Neural crest cell (in vitro differentiated cells): ENCODE measurements at regions not wholly inside any gene's neighbourhood (a gene's known extent, or its start where the extent isn't known, plus 50 kb on each side); places are given as distances from the start of the nearest gene placed in this dataset.

Experiments used
- DNase-seq: peaks from one replicate; pipeline ENCODE4 v3.0.0; 2021; ENCODE audit warnings: low read depth, mixed read lengths, low spot score
- H3K27ac Mint-ChIP-seq: one replicate; pipeline ENCODE4 v1.8.0; 2021; ENCODE audit warnings: mild to moderate bottlenecking, mixed read lengths; ENCODE audit not compliant: unreplicated experiment
- H3K27me3 Mint-ChIP-seq: 2 replicates; pipeline ENCODE4 v1.8.0; 2021; ENCODE audit warnings: low read depth, mild to moderate bottlenecking, mixed read lengths
- H3K36me3 Mint-ChIP-seq: 2 replicates; pipeline ENCODE4 v1.8.0; 2021; ENCODE audit warnings: low read depth, mild to moderate bottlenecking, mixed read lengths
- H3K4me1 Mint-ChIP-seq: 2 replicates; pipeline ENCODE4 v1.8.0; 2021; ENCODE audit warnings: mixed read lengths
- H3K4me3 Mint-ChIP-seq: one replicate; pipeline ENCODE4 v1.8.0; 2021; ENCODE audit warnings: mild to moderate bottlenecking, mixed read lengths
- H3K9me3 Mint-ChIP-seq: 2 replicates; pipeline ENCODE4 v1.8.0; 2021; ENCODE audit warnings: mixed read lengths
- TF ChIP-seq, protein P1 (sequence below): fragments of 200-600 bp; sonication (generic); conservative IDR thresholded peaks from 2 replicates; pipeline ENCODE4 v1.5.0; 2021; ENCODE audit warnings: antibody characterized with exemption, mild to moderate bottlenecking

DNA sequence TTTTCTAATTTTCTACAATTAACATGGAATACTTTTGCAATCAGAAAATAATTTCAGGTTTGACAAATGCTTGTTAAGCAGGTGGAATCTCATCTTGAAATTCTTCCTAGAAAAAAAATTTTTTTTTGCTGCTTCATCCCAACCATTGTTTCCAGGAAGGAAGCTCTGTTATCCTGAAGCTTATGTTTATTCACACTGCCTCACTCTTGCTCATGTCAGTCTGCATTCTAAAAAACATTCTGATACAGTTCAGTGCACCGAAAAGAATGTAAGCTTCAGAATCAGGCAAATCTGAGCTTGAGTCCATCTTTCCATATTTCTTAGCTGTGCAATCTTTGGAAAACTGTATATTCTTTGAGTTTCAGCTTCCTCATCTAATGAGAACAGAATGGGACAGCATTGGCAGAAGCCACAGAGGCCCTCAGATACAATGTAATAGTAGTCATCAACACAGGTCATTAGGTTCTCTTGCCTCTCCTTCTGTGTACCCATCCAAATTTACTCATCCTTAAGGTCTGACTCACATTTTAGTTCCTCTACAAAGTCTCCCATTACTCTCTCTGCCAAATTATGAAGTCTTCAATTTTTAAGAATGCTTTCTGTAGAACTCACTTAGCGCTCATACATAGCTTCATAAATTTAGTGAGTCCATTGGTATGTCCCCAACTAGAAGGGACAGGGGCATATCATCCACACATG lies 881.8 kb upstream of the NR2F2 start:
- no peaks in the 10 kb centered on the region for H3K27me3 Mint-ChIP-seq
- no peak overlapping the region for H3K4me3 Mint-ChIP-seq
- H3K27ac Mint-ChIP-seq: no peak overlapping the region
- peaks cover 26% of the 10 kb centered on the region for H3K4me1 Mint-ChIP-seq
- no peak for DNase-seq
- H3K9me3 Mint-ChIP-seq: peaks cover 8% of the 10 kb centered on the region
- TF ChIP-seq, protein P1, sequence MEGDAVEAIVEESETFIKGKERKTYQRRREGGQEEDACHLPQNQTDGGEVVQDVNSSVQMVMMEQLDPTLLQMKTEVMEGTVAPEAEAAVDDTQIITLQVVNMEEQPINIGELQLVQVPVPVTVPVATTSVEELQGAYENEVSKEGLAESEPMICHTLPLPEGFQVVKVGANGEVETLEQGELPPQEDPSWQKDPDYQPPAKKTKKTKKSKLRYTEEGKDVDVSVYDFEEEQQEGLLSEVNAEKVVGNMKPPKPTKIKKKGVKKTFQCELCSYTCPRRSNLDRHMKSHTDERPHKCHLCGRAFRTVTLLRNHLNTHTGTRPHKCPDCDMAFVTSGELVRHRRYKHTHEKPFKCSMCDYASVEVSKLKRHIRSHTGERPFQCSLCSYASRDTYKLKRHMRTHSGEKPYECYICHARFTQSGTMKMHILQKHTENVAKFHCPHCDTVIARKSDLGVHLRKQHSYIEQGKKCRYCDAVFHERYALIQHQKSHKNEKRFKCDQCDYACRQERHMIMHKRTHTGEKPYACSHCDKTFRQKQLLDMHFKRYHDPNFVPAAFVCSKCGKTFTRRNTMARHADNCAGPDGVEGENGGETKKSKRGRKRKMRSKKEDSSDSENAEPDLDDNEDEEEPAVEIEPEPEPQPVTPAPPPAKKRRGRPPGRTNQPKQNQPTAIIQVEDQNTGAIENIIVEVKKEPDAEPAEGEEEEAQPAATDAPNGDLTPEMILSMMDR: no peak
- no peaks in the 10 kb centered on the region for H3K36me3 Mint-ChIP-seq

DNA sequence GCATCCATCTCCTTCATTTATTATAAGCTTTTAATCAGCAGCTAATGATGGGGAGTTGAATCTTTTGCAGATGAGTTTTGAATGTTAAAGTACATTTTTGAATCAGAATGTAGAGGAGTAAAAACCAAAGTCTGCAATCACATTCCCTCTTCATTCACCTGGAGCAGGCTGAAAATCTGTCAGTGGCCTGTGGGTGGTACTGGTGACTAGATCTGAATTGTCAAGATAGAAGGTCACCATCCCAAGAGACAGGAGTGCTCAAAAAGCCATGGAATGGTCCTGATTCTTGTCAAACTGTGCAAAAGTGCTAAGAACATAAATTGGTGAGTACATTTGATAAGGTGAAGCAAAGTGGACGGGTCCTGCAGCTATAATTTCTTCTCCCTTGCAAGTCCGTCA lies 881.3 kb upstream of the NR2F2 start:
- H3K4me3 Mint-ChIP-seq: no peak overlapping the region
- peaks cover 8% of the 10 kb centered on the region for H3K9me3 Mint-ChIP-seq
- H3K36me3 Mint-ChIP-seq: no peaks in the 10 kb centered on the region
- no peaks in the 10 kb centered on the region for H3K27me3 Mint-ChIP-seq
- H3K27ac Mint-ChIP-seq: no peak overlapping the region
- TF ChIP-seq, protein P1: no peak
- no peak for DNase-seq
- peaks cover 30% of the 10 kb centered on the region for H3K4me1 Mint-ChIP-seq

DNA sequence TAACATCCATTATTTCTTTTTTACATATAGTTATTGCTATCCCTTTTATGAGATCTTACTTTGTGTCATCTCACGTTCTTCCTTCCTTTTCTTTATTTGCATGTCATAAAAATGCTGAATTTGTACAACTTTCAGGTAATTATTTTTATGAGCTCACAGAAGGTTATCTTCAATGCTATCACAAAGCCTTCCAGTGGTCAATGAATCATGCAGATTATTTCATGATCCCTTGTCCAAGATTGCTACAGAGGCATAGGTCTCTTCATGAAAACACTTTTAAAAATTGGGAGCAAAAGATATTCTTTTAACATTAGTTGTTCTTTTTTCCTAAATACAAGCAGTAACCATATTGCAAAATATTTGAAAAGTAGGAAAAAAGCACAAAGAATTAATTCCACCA lies 880.1 kb upstream of the NR2F2 start:
- H3K27ac Mint-ChIP-seq: no peak overlapping the region
- no peak overlapping the region for H3K4me3 Mint-ChIP-seq
- H3K27me3 Mint-ChIP-seq: no peaks in the 10 kb centered on the region
- peaks cover 6% of the 10 kb centered on the region for H3K9me3 Mint-ChIP-seq
- no peaks in the 10 kb centered on the region for H3K36me3 Mint-ChIP-seq
- DNase-seq: no peak
- H3K4me1 Mint-ChIP-seq: peaks cover 42% of the 10 kb centered on the region
- TF ChIP-seq, protein P1: no peak

DNA sequence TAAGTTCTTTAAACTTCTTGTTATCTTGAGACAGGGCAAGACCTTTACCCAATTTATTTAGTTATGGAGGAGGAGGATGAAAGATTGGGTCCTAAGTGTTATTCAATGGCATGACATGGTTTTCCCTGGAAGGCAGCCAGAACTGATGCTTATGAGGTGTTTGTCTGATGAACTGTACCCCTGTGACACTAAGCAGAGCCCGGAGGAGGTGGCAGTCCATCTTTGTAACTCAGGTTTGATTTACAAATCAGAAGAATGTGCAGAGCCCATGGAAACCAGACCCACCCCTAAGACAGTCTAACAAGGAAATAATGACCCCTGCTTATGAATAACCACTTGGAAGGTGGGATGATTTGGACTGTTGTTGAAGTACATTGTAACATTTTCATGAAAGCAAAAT lies 878.6 kb upstream of the NR2F2 start:
- DNase-seq: no peak
- no peaks in the 10 kb centered on the region for H3K27me3 Mint-ChIP-seq
- H3K36me3 Mint-ChIP-seq: no peaks in the 10 kb centered on the region
- peaks cover 46% of the 10 kb centered on the region for H3K4me1 Mint-ChIP-seq
- TF ChIP-seq, protein P1: no peak
- H3K27ac Mint-ChIP-seq: no peak overlapping the region
- no peak overlapping the region for H3K4me3 Mint-ChIP-seq
- peaks cover 5% of the 10 kb centered on the region for H3K9me3 Mint-ChIP-seq

DNA sequence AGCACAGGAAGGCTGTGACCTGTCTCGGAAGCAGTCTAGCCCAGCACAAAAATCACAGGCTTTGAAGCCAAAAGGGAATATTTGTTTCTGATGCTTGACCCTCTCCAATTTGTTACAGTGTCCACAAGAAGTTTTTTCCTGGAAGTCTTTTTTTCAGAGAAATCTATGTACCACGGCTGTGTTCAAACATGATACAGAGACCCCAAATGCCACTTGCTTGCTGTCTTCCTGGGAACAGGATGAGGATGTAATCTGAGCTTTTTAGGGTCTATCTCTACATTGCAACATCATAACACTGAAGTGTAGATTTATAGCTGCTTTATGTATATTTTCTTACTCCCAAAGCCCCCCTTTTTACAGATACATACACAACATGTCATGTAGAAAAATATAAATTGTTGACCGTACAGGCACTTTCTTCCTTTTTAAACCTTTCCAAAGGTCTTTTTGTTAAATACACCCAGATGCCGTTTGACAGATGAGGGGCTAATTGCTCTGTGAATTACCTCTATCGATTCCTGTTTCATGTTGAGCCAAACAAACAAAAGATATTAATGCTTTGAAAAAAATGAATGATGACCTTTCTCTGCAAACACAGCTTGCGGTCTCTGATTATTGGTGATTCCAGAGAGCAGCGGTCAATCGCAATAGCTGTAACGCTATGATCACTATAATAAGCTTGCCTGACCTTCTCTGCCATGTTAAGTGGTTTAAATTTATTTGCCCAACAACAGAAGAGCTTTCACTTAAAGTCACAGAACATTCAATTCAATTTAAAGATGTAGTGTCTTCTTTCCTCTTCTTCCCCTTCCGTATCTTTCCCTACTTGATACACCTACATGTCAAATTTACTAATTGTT lies 875.9 kb upstream of the NR2F2 start:
- peaks cover 44% of the 10 kb centered on the region for H3K4me1 Mint-ChIP-seq
- H3K9me3 Mint-ChIP-seq: peaks cover 2% of the 10 kb centered on the region
- H3K27ac Mint-ChIP-seq: peak overlapping the region; percentile 65
- DNase-seq: no peak
- no peaks in the 10 kb centered on the region for H3K36me3 Mint-ChIP-seq
- H3K4me3 Mint-ChIP-seq: no peak overlapping the region
- TF ChIP-seq, protein P1: no peak
- H3K27me3 Mint-ChIP-seq: no peaks in the 10 kb centered on the region
